ENCODE measurements at regions not wholly inside any gene's neighbourhood (a gene's known extent, or its start where the extent isn't known, plus 50 kb on each side); places are given as distances from the start of the nearest gene placed in this dataset.

GRCh38 chr5:56476487-56476856 is 243.3 kb upstream of the ANKRD55 start:
- TF ChIP-seq CTCF (IDR thresholded peaks at IDR 0.05; ENCODE audit: low read depth, low read length, missing control alignments) = no peak
- no peak for DNase-seq (ENCODE audit: extremely low read depth, low read depth)
- H3K4me3 ChIP-seq (replicated peaks; ENCODE audit: low read depth, low read length) = no peak overlapping the region

- no peak for TF ChIP-seq CTCF (IDR thresholded peaks at IDR 0.05; ENCODE audit: low read depth, low read length, missing control alignments)
- no peak overlapping the region for H3K4me3 ChIP-seq (replicated peaks; ENCODE audit: low read depth, low read length)
- no peak for DNase-seq (ENCODE audit: extremely low read depth, low read depth)
Observed at GRCh38 chr5:56475689-56476486, 242.8 kb upstream of the ANKRD55 start.

GRCh38 chr5:56471707-56472106 is 238.6 kb upstream of the ANKRD55 start:
- TF ChIP-seq CTCF (IDR thresholded peaks at IDR 0.05; ENCODE audit: low read depth, low read length, missing control alignments) = no peak
- DNase-seq (ENCODE audit: extremely low read depth, low read depth) = no peak
- no peak overlapping the region for H3K4me3 ChIP-seq (replicated peaks; ENCODE audit: low read depth, low read length)

GRCh38 chr5:56470007-56470406 is 236.9 kb upstream of the ANKRD55 start:
- TF ChIP-seq CTCF (IDR thresholded peaks at IDR 0.05; ENCODE audit: low read depth, low read length, missing control alignments) = no peak
- DNase-seq (ENCODE audit: extremely low read depth, low read depth) = no peak
- no peak overlapping the region for H3K4me3 ChIP-seq (replicated peaks; ENCODE audit: low read depth, low read length)

- H3K4me3 ChIP-seq (replicated peaks; ENCODE audit: low read depth, low read length) = no peak overlapping the region
- no peak for DNase-seq (ENCODE audit: extremely low read depth, low read depth)
- no peak for TF ChIP-seq CTCF (IDR thresholded peaks at IDR 0.05; ENCODE audit: low read depth, low read length, missing control alignments)
Observed at GRCh38 chr5:56468277-56468676, 235.1 kb upstream of the ANKRD55 start.

GRCh38 chr5:56467176-56467717 is 234.1 kb upstream of the ANKRD55 start:
- H3K4me3 ChIP-seq (replicated peaks; ENCODE audit: low read depth, low read length) = no peak overlapping the region
- no peak for DNase-seq (ENCODE audit: extremely low read depth, low read depth)
- TF ChIP-seq CTCF (IDR thresholded peaks at IDR 0.05; ENCODE audit: low read depth, low read length, missing control alignments) = no peak
